ENCODE measurements at regions not wholly inside any gene's neighbourhood (a gene's known extent, or its start where the extent isn't known, plus 50 kb on each side); places are given as distances from the start of the nearest gene placed in this dataset.

GRCh38 chr11:28412029-28412428 is 303.8 kb downstream of the METTL15 start:
- H4K20me1 ChIP-seq (ENCODE audit: low read depth, low read length) = no peaks in the 10 kb centered on the region
- no peaks in the 10 kb centered on the region for H3K9me3 ChIP-seq (ENCODE audit: insufficient read depth, low read length)
- no peak overlapping the region for H2AFZ ChIP-seq (ENCODE audit: low read depth, low read length, severe bottlenecking)
- no peak overlapping the region for H3K27ac ChIP-seq (ENCODE audit: low read depth, low read length)
- no peak overlapping the region for H3K9ac ChIP-seq (ENCODE audit: low read length)
- H3K4me2 ChIP-seq (ENCODE audit: low read depth, low read length, poor library complexity, severe bottlenecking) = no peak overlapping the region
- H3F3A ChIP-seq (ENCODE audit: insufficient read depth) = no peaks in the 10 kb centered on the region
- H3K27me3 ChIP-seq (ENCODE audit: low read length) = no peaks in the 10 kb centered on the region
- H3K9me2 ChIP-seq (replicated peaks; ENCODE audit: insufficient read depth, low read length) = no peaks in the 10 kb centered on the region
- TF ChIP-seq CTCF (IDR thresholded peaks at IDR 0.05; ENCODE audit: insufficient read depth, low read length, poor library complexity, severe bottlenecking) = no peak
- TF ChIP-seq EZH2phosphoT487 (conservative IDR thresholded peaks at IDR 0.05; ENCODE audit: low read length) = no peak
- H3K79me2 ChIP-seq (ENCODE audit: insufficient read depth, low read length) = no peaks in the 10 kb centered on the region
- no peaks in the 10 kb centered on the region for H3K36me3 ChIP-seq (ENCODE audit: low read length)
- H3K4me3 ChIP-seq (ENCODE audit: insufficient read depth, low read length, poor library complexity, severe bottlenecking) = no peak overlapping the region

GRCh38 chr11:28401446-28401845 is 293.3 kb downstream of the METTL15 start:
- Histone ChIP-seq H3K27ac (ENCODE audit: low read depth, low read length) (no peak overlapping the region), H3K4me2 (ENCODE audit: low read depth, low read length, poor library complexity, severe bottlenecking) (no peak overlapping the region)

GRCh38 chr11:28400331-28401100 is 292.3 kb downstream of the METTL15 start:
- no peak overlapping the region for H3K9ac ChIP-seq (ENCODE audit: low read length)
- TF ChIP-seq EZH2phosphoT487 (conservative IDR thresholded peaks at IDR 0.05; ENCODE audit: low read length) (no peak), CTCF (IDR thresholded peaks at IDR 0.05; ENCODE audit: insufficient read depth, low read length, poor library complexity, severe bottlenecking) (no peak)
- H3K4me3 ChIP-seq (ENCODE audit: insufficient read depth, low read length, poor library complexity, severe bottlenecking) = no peak overlapping the region
- no peak overlapping the region for H2AFZ ChIP-seq (ENCODE audit: low read depth, low read length, severe bottlenecking)
- no peaks in the 10 kb centered on the region for H3K36me3 ChIP-seq (ENCODE audit: low read length)
- H3K79me2 ChIP-seq (ENCODE audit: insufficient read depth, low read length) = no peaks in the 10 kb centered on the region
- no peak overlapping the region for H3K4me2 ChIP-seq (ENCODE audit: low read depth, low read length, poor library complexity, severe bottlenecking)
- H3F3A ChIP-seq (ENCODE audit: insufficient read depth) = no peaks in the 10 kb centered on the region
- H4K20me1 ChIP-seq (ENCODE audit: low read depth, low read length) = no peaks in the 10 kb centered on the region
- H3K27me3 ChIP-seq (ENCODE audit: low read length) = no peaks in the 10 kb centered on the region
- H3K27ac ChIP-seq (ENCODE audit: low read depth, low read length) = no peak overlapping the region
- H3K9me2 ChIP-seq (replicated peaks; ENCODE audit: insufficient read depth, low read length) = no peaks in the 10 kb centered on the region
- no peaks in the 10 kb centered on the region for H3K9me3 ChIP-seq (ENCODE audit: insufficient read depth, low read length)

More at GRCh38 chr11:28401446-28401845, 293.3 kb downstream of the METTL15 start:
- Histone ChIP-seq H3K9me3 (ENCODE audit: insufficient read depth, low read length) (no peaks in the 10 kb centered on the region), H3K36me3 (ENCODE audit: low read length) (no peaks in the 10 kb centered on the region), H2AFZ (ENCODE audit: low read depth, low read length, severe bottlenecking) (no peak overlapping the region), H3K27me3 (ENCODE audit: low read length) (no peaks in the 10 kb centered on the region), H3K9ac (ENCODE audit: low read length) (no peak overlapping the region), H3K4me3 (ENCODE audit: insufficient read depth, low read length, poor library complexity, severe bottlenecking) (no peak overlapping the region), H3K79me2 (ENCODE audit: insufficient read depth, low read length) (no peaks in the 10 kb centered on the region), H4K20me1 (ENCODE audit: low read depth, low read length) (no peaks in the 10 kb centered on the region), H3K9me2 (replicated peaks; ENCODE audit: insufficient read depth, low read length) (no peaks in the 10 kb centered on the region), H3F3A (ENCODE audit: insufficient read depth) (no peaks in the 10 kb centered on the region)
- TF ChIP-seq CTCF (IDR thresholded peaks at IDR 0.05; ENCODE audit: insufficient read depth, low read length, poor library complexity, severe bottlenecking) = no peak
- TF ChIP-seq EZH2phosphoT487 (conservative IDR thresholded peaks at IDR 0.05; ENCODE audit: low read length) = no peak

Data from SU-DHL-6 (cell line).